ENCODE measurements at regions not wholly inside any gene's neighbourhood (a gene's known extent, or its start where the extent isn't known, plus 50 kb on each side); places are given as distances from the start of the nearest gene placed in this dataset.

DNA sequence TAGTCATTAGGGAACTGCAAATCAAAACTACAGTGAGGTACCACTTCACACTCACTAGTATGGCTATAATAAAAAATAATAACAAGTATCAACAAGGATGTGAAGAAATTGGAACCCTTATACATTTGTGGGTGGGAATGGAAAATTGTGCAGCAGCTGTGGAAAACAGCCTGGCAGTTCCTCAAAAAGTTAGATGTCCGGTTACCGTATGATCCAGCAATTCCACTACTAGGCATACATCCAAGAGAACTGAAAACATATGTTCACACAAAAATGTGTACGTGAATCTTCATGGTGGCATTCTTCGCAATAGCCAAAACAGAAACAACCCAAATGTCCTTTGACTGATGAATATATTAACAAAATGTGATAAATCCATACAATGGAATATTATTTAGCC, 187.9 kb upstream of the LYSMD4 start:
- TF ChIP-seq, protein P1, sequence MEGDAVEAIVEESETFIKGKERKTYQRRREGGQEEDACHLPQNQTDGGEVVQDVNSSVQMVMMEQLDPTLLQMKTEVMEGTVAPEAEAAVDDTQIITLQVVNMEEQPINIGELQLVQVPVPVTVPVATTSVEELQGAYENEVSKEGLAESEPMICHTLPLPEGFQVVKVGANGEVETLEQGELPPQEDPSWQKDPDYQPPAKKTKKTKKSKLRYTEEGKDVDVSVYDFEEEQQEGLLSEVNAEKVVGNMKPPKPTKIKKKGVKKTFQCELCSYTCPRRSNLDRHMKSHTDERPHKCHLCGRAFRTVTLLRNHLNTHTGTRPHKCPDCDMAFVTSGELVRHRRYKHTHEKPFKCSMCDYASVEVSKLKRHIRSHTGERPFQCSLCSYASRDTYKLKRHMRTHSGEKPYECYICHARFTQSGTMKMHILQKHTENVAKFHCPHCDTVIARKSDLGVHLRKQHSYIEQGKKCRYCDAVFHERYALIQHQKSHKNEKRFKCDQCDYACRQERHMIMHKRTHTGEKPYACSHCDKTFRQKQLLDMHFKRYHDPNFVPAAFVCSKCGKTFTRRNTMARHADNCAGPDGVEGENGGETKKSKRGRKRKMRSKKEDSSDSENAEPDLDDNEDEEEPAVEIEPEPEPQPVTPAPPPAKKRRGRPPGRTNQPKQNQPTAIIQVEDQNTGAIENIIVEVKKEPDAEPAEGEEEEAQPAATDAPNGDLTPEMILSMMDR (IDR thresholded peaks at IDR 0.05; ENCODE audit: borderline replicate concordance, control extremely low read depth, extremely low read depth, insufficient read depth, missing control alignments), result no peak
- no peak for DNase-seq (ENCODE audit: low spot score)
- in situ Hi-C loops (cut with MboI; ENCODE audit: low sequenced_read_pairs, unreplicated experiment), result no loop called here

DNA sequence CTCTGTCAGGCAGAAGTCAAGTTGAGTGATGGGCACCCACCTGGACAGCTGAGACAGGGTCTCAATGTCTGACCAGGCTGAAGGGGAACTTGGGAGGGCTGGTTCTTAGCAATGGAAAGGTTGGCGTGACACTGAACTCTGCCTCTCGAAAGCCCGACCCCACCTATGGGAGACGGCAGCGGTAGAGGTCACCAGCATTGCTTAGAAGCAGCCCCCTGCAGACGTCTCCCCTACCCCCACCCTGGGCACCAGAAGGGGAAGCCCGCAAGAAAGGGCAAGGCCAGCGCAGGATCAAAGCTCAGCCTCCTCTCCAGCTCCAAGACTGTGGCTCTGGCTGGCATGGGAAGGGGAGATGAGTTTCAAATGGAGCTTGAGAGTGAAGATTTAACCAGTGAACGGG, 184.8 kb upstream of the LYSMD4 start:
- TF ChIP-seq, protein P1 (IDR thresholded peaks at IDR 0.05; ENCODE audit: borderline replicate concordance, control extremely low read depth, extremely low read depth, insufficient read depth, missing control alignments), result no peak
- in situ Hi-C loops (cut with MboI; ENCODE audit: low sequenced_read_pairs, unreplicated experiment), result no loop called here
- DNase-seq (ENCODE audit: low spot score), result no peak

DNA sequence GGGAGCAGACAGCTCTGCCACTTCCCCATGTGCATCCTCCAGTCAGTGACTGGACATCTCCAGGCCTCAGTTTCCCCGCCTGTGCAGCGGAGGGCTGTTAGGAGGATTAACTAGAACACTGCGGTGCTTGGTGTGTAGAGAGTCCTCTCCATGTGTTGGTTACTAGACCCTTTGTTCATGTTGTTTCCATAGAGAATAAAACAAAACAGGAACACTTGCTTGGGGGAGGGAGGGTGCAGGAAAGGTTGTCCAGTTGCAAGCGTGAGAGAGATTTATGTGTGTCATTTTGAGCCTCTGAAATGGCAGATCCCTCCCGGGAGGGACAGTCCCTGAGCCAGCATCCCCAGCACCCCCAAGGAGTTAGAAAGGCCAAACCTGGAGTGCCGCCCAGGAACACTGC, 184.0 kb upstream of the LYSMD4 start:
- no peak for DNase-seq (ENCODE audit: low spot score)
- TF ChIP-seq, protein P1 (IDR thresholded peaks at IDR 0.05; ENCODE audit: borderline replicate concordance, control extremely low read depth, extremely low read depth, insufficient read depth, missing control alignments), result no peak
- in situ Hi-C loops (cut with MboI; ENCODE audit: low sequenced_read_pairs, unreplicated experiment), result no loop called here

DNA sequence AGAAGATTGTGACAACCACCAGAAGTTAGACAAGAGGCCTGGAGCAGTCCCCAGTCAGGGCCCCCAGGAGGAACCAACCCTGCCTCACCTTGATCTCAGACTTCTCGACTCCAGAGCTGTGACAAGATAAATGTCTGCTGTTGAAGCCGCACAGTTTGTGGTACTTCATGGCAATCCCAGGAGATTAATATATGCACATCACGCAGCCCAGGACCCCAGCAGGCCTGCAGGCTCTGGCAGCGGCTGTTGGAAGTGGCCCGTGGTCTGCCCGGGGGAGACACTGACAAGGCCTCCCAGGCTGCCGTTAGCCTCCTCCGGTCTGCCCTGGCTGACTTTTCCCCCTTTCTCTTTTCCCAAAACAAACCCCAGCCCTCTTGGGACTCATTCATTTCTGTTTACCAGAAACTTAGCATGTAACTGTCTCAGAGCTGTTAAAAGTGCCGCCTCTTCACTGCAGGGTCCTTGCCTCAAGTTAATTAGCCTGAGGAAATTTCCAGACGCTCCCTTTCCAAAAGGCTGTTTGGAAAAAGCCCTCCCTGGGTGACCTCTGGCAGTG, 183.5 kb upstream of the LYSMD4 start:
- DNase-seq (ENCODE audit: low spot score), result no peak
- TF ChIP-seq, protein P1 (IDR thresholded peaks at IDR 0.05; ENCODE audit: borderline replicate concordance, control extremely low read depth, extremely low read depth, insufficient read depth, missing control alignments), result no peak
- in situ Hi-C loops (cut with MboI; ENCODE audit: low sequenced_read_pairs, unreplicated experiment), result no loop called here

DNA sequence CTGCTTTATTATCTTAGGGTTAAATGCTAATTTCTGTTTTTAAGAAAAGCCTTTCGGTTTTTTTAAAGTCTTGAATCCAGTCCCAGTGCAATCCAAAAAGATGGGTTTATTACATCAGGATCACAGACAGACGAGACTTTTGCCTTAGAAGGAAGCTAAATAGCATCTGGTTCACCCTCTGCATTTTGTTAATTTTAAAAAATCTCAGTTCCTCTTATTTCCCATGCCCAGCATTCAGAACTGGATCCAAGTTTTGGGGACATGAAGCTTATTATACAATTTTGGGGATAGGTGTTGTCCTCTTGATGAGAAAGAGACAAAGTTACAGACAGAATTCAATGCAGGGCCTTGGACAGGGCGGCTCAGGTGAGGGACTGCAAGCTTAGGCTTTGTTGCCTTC, 181.5 kb upstream of the LYSMD4 start:
- DNase-seq (ENCODE audit: low spot score), result no peak
- in situ Hi-C loops (cut with MboI; ENCODE audit: low sequenced_read_pairs, unreplicated experiment), result no loop called here
- TF ChIP-seq, protein P1 (IDR thresholded peaks at IDR 0.05; ENCODE audit: borderline replicate concordance, control extremely low read depth, extremely low read depth, insufficient read depth, missing control alignments), result no peak

DNA sequence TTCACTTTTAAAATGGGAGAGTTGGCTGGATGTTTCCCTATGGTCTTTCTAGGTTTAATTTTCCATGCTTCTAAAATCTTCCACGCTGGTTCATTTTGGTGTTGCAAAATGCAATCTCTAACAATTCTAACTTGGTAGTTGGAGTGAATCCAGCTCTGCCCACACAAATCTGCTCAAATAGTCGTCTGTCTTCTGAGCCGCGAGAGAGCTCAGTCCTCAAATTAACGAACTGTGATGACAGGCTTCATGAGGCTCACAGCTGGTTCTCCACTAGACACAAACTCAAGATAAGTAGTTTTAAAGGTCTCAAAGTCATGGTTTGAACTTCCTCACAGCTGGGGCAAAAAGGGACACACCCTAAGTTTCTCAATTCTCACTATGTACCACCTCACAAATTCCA, 178.6 kb upstream of the LYSMD4 start:
- DNase-seq (ENCODE audit: low spot score), result no peak
- TF ChIP-seq, protein P1 (IDR thresholded peaks at IDR 0.05; ENCODE audit: borderline replicate concordance, control extremely low read depth, extremely low read depth, insufficient read depth, missing control alignments), result no peak
- in situ Hi-C loops (cut with MboI; ENCODE audit: low sequenced_read_pairs, unreplicated experiment), result no loop called here
